ENCODE measurements at regions not wholly inside any gene's neighbourhood (a gene's known extent, or its start where the extent isn't known, plus 50 kb on each side); places are given as distances from the start of the nearest gene placed in this dataset.

- TF ChIP-seq CTCF (IDR thresholded peaks at IDR 0.05) = no peak
- Histone ChIP-seq H3K27ac (no peak overlapping the region), H3K4me3 (no peak overlapping the region)
- no peak for DNase-seq (ENCODE audit: low spot score)
These were observed 183.5 kb upstream of the FAM98A start for GRCh38 chr2:33782395-33783230.

- H3K4me3 ChIP-seq = no peak overlapping the region
- TF ChIP-seq CTCF (IDR thresholded peaks at IDR 0.05) = no peak
These were observed 178.7 kb upstream of the FAM98A start for GRCh38 chr2:33777786-33778185.

GRCh38 chr2:33775306-33775705, 176.2 kb upstream of the FAM98A start:
- H3K4me3 ChIP-seq = no peak overlapping the region
- DNase-seq (ENCODE audit: low spot score) = no peak
- no peak overlapping the region for H3K27ac ChIP-seq
- no peak for TF ChIP-seq CTCF (IDR thresholded peaks at IDR 0.05)

More at GRCh38 chr2:33777786-33778185, 178.7 kb upstream of the FAM98A start:
- no peak overlapping the region for H3K27ac ChIP-seq
- DNase-seq (ENCODE audit: low spot score) = no peak

- Histone ChIP-seq H3K27ac (no peak overlapping the region), H3K4me3 (no peak overlapping the region)
- no peak for TF ChIP-seq CTCF (IDR thresholded peaks at IDR 0.05)
- DNase-seq (ENCODE audit: low spot score) = no peak
These were observed 170.9 kb upstream of the FAM98A start for GRCh38 chr2:33770023-33770422.

GRCh38 chr2:33766175-33766574, 167.1 kb upstream of the FAM98A start:
- no peak overlapping the region for H3K27ac ChIP-seq
- no peak overlapping the region for H3K4me3 ChIP-seq
- no peak for DNase-seq (ENCODE audit: low spot score)
- TF ChIP-seq CTCF (IDR thresholded peaks at IDR 0.05) = no peak

GRCh38 chr2:33765122-33765521, 166.0 kb upstream of the FAM98A start:
- no peak overlapping the region for H3K4me3 ChIP-seq
- no peak overlapping the region for H3K27ac ChIP-seq
- no peak for TF ChIP-seq CTCF (IDR thresholded peaks at IDR 0.05)
- DNase-seq (ENCODE audit: low spot score) = no peak

- Histone ChIP-seq H3K27ac (no peak overlapping the region), H3K4me3 (no peak overlapping the region)
- TF ChIP-seq CTCF (IDR thresholded peaks at IDR 0.05) = no peak
- no peak for DNase-seq (ENCODE audit: low spot score)
These were observed 165.5 kb upstream of the FAM98A start for GRCh38 chr2:33764551-33764950.
